ENCODE measurements at regions not wholly inside any gene's neighbourhood (a gene's known extent, or its start where the extent isn't known, plus 50 kb on each side); places are given as distances from the start of the nearest gene placed in this dataset.
"Not testable (repeated sequence)": the region's sequence is repeated elsewhere in the genome, so short reads cannot be mapped to it uniquely, and the experiment has no call there.

- no peak for DNase-seq (ENCODE audit: low read depth, low spot score)
- no peak overlapping the region for H3K4me3 ChIP-seq (ENCODE audit: low read length)
These were observed 200.6 kb downstream of the BCHE start for GRCh38 chr3:165636684-165637015.

- DNase-seq (ENCODE audit: low read depth, low spot score), result no peak
These were observed 201.2 kb downstream of the BCHE start for GRCh38 chr3:165635791-165636683.

GRCh38 chr3:165624761-165625160 lies 212.5 kb downstream of the BCHE start:
- DNase-seq (ENCODE audit: low read depth, low spot score), result no peak
- no peak overlapping the region for H3K4me3 ChIP-seq (ENCODE audit: low read length)

More at GRCh38 chr3:165635791-165636683, 201.2 kb downstream of the BCHE start:
- H3K4me3 ChIP-seq (ENCODE audit: low read length), result no peak overlapping the region

GRCh38 chr3:165622356-165622755 lies 214.9 kb downstream of the BCHE start:
- DNase-seq (ENCODE audit: low read depth, low spot score), result no peak
- no peak overlapping the region for H3K4me3 ChIP-seq (ENCODE audit: low read length)

GRCh38 chr3:165619069-165619468 lies 218.2 kb downstream of the BCHE start:
- no peak for DNase-seq (ENCODE audit: low read depth, low spot score)
- H3K4me3 ChIP-seq (ENCODE audit: low read length), result no peak overlapping the region

GRCh38 chr3:165617134-165617533 lies 220.1 kb downstream of the BCHE start:
- DNase-seq (ENCODE audit: low read depth, low spot score), result no peak
- no peak overlapping the region for H3K4me3 ChIP-seq (ENCODE audit: low read length)

- DNase-seq (ENCODE audit: low read depth, low spot score), result no peak
- no peak overlapping the region for H3K4me3 ChIP-seq (ENCODE audit: low read length)
These were observed 222.9 kb downstream of the BCHE start for GRCh38 chr3:165614337-165614736.

GRCh38 chr3:165613014-165613413 lies 224.2 kb downstream of the BCHE start:
- no peak for DNase-seq (ENCODE audit: low read depth, low spot score)
- H3K4me3 ChIP-seq (ENCODE audit: low read length), result no peak overlapping the region

GRCh38 chr3:165607221-165607620 lies 230.0 kb downstream of the BCHE start:
- DNase-seq (ENCODE audit: low read depth, low spot score), result no peak
- H3K4me3 ChIP-seq (ENCODE audit: low read length), result no peak overlapping the region

GRCh38 chr3:165603196-165603595 lies 234.0 kb downstream of the BCHE start:
- no peak overlapping the region for H3K4me3 ChIP-seq (ENCODE audit: low read length)

GRCh38 chr3:165572566-165572965 lies 264.7 kb downstream of the BCHE start:
- DNase-seq (ENCODE audit: low read depth, low spot score); H3K4me3 ChIP-seq (ENCODE audit: low read length): not testable (repeated sequence)

More at GRCh38 chr3:165603196-165603595, 234.0 kb downstream of the BCHE start:
- no peak for DNase-seq (ENCODE audit: low read depth, low spot score)

- DNase-seq (ENCODE audit: low read depth, low spot score), result no peak
- no peak overlapping the region for H3K4me3 ChIP-seq (ENCODE audit: low read length)
These were observed 268.2 kb downstream of the BCHE start for GRCh38 chr3:165568907-165569462.

- H3K4me3 ChIP-seq (ENCODE audit: low read length), result no peak overlapping the region
- no peak for DNase-seq (ENCODE audit: low read depth, low spot score)
These were observed 281.4 kb downstream of the BCHE start for GRCh38 chr3:165555785-165556184.

- DNase-seq (ENCODE audit: low read depth, low spot score), result no peak
- no peak overlapping the region for H3K4me3 ChIP-seq (ENCODE audit: low read length)
These were observed 283.9 kb downstream of the BCHE start for GRCh38 chr3:165553371-165553770.

GRCh38 chr3:165549665-165550064 lies 287.6 kb downstream of the BCHE start:
- DNase-seq (ENCODE audit: low read depth, low spot score), result no peak

GRCh38 chr3:165549037-165549436 lies 288.2 kb downstream of the BCHE start:
- DNase-seq (ENCODE audit: low read depth, low spot score), result no peak
- H3K4me3 ChIP-seq (ENCODE audit: low read length), result no peak overlapping the region

More at GRCh38 chr3:165549665-165550064, 287.6 kb downstream of the BCHE start:
- no peak overlapping the region for H3K4me3 ChIP-seq (ENCODE audit: low read length)

- no peak for DNase-seq (ENCODE audit: low read depth, low spot score)
- H3K4me3 ChIP-seq (ENCODE audit: low read length), result no peak overlapping the region
These were observed 292.2 kb downstream of the BCHE start for GRCh38 chr3:165545059-165545458.

- no peak overlapping the region for H3K4me3 ChIP-seq (ENCODE audit: low read length)
These were observed 292.8 kb downstream of the BCHE start for GRCh38 chr3:165544432-165544831.

GRCh38 chr3:165538166-165538565 lies 299.1 kb downstream of the BCHE start:
- DNase-seq (ENCODE audit: low read depth, low spot score), result no peak

More at GRCh38 chr3:165544432-165544831, 292.8 kb downstream of the BCHE start:
- DNase-seq (ENCODE audit: low read depth, low spot score), result no peak

GRCh38 chr3:165532851-165533250 lies 304.4 kb downstream of the BCHE start:
- no peak overlapping the region for H3K4me3 ChIP-seq (ENCODE audit: low read length)
- DNase-seq (ENCODE audit: low read depth, low spot score), result no peak

More at GRCh38 chr3:165538166-165538565, 299.1 kb downstream of the BCHE start:
- no peak overlapping the region for H3K4me3 ChIP-seq (ENCODE audit: low read length)

GRCh38 chr3:165529451-165529850 lies 307.8 kb downstream of the BCHE start:
- no peak overlapping the region for H3K4me3 ChIP-seq (ENCODE audit: low read length)
- no peak for DNase-seq (ENCODE audit: low read depth, low spot score)

All from Jurkat, Clone E6-1 (cell line).